ENCODE measurements at regions not wholly inside any gene's neighbourhood (a gene's known extent, or its start where the extent isn't known, plus 50 kb on each side); places are given as distances from the start of the nearest gene placed in this dataset.

DNA sequence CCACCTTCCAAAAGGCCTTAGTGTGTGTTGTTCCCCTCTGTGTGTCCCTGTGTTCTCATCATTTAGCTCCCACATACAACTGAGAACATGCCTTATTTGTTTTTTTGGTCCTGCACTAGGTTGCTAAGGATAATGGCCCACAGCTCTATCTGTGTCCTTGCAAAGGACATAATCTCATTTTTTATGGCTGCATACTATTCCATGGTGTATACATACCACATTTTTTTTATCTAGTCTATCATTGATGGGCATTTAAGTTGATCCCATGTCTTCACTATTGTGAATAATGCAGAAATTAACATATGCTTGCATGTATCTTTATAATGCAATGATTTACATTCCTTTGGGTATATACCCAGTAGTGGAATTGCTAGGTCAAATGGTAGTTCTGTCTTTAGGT, 645.7 kb downstream of the PDCD6IP start:
- TF ChIP-seq, protein P1, sequence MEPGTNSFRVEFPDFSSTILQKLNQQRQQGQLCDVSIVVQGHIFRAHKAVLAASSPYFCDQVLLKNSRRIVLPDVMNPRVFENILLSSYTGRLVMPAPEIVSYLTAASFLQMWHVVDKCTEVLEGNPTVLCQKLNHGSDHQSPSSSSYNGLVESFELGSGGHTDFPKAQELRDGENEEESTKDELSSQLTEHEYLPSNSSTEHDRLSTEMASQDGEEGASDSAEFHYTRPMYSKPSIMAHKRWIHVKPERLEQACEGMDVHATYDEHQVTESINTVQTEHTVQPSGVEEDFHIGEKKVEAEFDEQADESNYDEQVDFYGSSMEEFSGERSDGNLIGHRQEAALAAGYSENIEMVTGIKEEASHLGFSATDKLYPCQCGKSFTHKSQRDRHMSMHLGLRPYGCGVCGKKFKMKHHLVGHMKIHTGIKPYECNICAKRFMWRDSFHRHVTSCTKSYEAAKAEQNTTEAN (CRISPR knock-in tag; IDR thresholded peaks at IDR 0.05): no peak
- TF ChIP-seq PRRX2 (CRISPR knock-in tag; IDR thresholded peaks at IDR 0.05) (no peak), ZNF263 (CRISPR knock-in tag; IDR thresholded peaks at IDR 0.05; ENCODE audit: low read depth) (no peak), TCF7 (CRISPR knock-in tag; IDR thresholded peaks at IDR 0.05; ENCODE audit: low read depth) (no peak), NR1H2 (CRISPR knock-in tag; IDR thresholded peaks at IDR 0.05) (no peak), ZNF423 (CRISPR knock-in tag; IDR thresholded peaks at IDR 0.05) (no peak), SP1 (CRISPR knock-in tag; conservative IDR thresholded peaks at IDR 0.05) (no peak), CREM (CRISPR knock-in tag; IDR thresholded peaks at IDR 0.05) (no peak), FOXJ3 (CRISPR knock-in tag; IDR thresholded peaks at IDR 0.05; ENCODE audit: borderline replicate concordance) (no peak), NR3C1 (CRISPR knock-in tag; conservative IDR thresholded peaks at IDR 0.05; ENCODE audit: low read depth) (no peak)
- TF ChIP-seq, protein P2, sequence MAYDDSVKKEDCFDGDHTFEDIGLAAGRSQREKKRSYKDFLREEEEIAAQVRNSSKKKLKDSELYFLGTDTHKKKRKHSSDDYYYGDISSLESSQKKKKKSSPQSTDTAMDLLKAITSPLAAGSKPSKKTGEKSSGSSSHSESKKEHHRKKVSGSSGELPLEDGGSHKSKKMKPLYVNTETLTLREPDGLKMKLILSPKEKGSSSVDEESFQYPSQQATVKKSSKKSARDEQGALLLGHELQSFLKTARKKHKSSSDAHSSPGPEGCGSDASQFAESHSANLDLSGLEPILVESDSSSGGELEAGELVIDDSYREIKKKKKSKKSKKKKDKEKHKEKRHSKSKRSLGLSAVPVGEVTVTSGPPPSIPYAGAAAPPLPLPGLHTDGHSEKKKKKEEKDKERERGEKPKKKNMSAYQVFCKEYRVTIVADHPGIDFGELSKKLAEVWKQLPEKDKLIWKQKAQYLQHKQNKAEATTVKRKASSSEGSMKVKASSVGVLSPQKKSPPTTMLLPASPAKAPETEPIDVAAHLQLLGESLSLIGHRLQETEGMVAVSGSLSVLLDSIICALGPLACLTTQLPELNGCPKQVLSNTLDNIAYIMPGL (CRISPR knock-in tag; IDR thresholded peaks at IDR 0.05): no peak
- TF ChIP-seq, protein P3, sequence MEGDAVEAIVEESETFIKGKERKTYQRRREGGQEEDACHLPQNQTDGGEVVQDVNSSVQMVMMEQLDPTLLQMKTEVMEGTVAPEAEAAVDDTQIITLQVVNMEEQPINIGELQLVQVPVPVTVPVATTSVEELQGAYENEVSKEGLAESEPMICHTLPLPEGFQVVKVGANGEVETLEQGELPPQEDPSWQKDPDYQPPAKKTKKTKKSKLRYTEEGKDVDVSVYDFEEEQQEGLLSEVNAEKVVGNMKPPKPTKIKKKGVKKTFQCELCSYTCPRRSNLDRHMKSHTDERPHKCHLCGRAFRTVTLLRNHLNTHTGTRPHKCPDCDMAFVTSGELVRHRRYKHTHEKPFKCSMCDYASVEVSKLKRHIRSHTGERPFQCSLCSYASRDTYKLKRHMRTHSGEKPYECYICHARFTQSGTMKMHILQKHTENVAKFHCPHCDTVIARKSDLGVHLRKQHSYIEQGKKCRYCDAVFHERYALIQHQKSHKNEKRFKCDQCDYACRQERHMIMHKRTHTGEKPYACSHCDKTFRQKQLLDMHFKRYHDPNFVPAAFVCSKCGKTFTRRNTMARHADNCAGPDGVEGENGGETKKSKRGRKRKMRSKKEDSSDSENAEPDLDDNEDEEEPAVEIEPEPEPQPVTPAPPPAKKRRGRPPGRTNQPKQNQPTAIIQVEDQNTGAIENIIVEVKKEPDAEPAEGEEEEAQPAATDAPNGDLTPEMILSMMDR (IDR thresholded peaks at IDR 0.05): no peak
- TF ChIP-seq, protein P4, sequence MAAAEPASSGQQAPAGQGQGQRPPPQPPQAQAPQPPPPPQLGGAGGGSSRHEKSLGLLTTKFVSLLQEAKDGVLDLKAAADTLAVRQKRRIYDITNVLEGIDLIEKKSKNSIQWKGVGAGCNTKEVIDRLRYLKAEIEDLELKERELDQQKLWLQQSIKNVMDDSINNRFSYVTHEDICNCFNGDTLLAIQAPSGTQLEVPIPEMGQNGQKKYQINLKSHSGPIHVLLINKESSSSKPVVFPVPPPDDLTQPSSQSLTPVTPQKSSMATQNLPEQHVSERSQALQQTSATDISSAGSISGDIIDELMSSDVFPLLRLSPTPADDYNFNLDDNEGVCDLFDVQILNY (CRISPR knock-in tag; IDR thresholded peaks at IDR 0.05): no peak
- TF ChIP-seq, protein P5, sequence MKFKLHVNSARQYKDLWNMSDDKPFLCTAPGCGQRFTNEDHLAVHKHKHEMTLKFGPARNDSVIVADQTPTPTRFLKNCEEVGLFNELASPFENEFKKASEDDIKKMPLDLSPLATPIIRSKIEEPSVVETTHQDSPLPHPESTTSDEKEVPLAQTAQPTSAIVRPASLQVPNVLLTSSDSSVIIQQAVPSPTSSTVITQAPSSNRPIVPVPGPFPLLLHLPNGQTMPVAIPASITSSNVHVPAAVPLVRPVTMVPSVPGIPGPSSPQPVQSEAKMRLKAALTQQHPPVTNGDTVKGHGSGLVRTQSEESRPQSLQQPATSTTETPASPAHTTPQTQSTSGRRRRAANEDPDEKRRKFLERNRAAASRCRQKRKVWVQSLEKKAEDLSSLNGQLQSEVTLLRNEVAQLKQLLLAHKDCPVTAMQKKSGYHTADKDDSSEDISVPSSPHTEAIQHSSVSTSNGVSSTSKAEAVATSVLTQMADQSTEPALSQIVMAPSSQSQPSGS (CRISPR knock-in tag; IDR thresholded peaks at IDR 0.05; ENCODE audit: borderline replicate concordance, low read depth): no peak

All from WTC11 (cell line).